ENCODE measurements at regions not wholly inside any gene's neighbourhood (a gene's known extent, or its start where the extent isn't known, plus 50 kb on each side); places are given as distances from the start of the nearest gene placed in this dataset.

DNA sequence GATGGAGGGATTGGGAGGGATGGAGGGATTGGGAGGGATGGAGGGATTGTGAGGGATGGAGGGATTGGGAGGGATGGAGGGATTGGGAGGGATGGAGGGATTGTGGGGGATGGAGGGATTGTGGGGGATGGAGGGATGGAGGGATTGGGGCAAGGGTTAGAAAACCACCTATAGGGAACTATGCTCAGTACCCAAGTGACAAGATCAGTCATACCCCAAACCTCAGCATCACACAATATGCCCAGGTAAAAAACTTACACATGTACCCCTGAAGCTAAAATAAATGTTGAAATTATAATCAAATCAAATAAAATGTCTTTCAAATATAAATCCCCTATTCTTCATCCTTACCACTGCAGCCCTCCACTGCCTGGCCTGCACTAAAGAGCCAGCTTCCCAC, 72.8 kb upstream of the HNRNPU start:
- no peak for TF ChIP-seq PHF21A (IDR thresholded peaks at IDR 0.05; ENCODE audit: borderline replicate concordance, low read depth)
- TF ChIP-seq, protein P1, sequence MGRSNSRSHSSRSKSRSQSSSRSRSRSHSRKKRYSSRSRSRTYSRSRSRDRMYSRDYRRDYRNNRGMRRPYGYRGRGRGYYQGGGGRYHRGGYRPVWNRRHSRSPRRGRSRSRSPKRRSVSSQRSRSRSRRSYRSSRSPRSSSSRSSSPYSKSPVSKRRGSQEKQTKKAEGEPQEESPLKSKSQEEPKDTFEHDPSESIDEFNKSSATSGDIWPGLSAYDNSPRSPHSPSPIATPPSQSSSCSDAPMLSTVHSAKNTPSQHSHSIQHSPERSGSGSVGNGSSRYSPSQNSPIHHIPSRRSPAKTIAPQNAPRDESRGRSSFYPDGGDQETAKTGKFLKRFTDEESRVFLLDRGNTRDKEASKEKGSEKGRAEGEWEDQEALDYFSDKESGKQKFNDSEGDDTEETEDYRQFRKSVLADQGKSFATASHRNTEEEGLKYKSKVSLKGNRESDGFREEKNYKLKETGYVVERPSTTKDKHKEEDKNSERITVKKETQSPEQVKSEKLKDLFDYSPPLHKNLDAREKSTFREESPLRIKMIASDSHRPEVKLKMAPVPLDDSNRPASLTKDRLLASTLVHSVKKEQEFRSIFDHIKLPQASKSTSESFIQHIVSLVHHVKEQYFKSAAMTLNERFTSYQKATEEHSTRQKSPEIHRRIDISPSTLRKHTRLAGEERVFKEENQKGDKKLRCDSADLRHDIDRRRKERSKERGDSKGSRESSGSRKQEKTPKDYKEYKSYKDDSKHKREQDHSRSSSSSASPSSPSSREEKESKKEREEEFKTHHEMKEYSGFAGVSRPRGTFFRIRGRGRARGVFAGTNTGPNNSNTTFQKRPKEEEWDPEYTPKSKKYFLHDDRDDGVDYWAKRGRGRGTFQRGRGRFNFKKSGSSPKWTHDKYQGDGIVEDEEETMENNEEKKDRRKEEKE (IDR thresholded peaks at IDR 0.05; ENCODE audit: borderline replicate concordance in 1 of 2, control insufficient read depth in 1 of 2, low read depth in 2 of 2, low read length in 1 of 2), result no peak
- TF ChIP-seq POLR2AphosphoS5 (IDR thresholded peaks at IDR 0.05; ENCODE audit: control insufficient read depth, insufficient read depth, low read depth, low read length), result no peak
- no peak for TF ChIP-seq ZNF174 (CRISPR knock-in tag; IDR thresholded peaks at IDR 0.05)
- TF ChIP-seq ADNP (tag; IDR thresholded peaks at IDR 0.05), result no peak
- no peak for TF ChIP-seq EZH2 (IDR thresholded peaks at IDR 0.05; ENCODE audit: borderline replicate concordance, low read depth, low read length)
- TF ChIP-seq, protein P2, sequence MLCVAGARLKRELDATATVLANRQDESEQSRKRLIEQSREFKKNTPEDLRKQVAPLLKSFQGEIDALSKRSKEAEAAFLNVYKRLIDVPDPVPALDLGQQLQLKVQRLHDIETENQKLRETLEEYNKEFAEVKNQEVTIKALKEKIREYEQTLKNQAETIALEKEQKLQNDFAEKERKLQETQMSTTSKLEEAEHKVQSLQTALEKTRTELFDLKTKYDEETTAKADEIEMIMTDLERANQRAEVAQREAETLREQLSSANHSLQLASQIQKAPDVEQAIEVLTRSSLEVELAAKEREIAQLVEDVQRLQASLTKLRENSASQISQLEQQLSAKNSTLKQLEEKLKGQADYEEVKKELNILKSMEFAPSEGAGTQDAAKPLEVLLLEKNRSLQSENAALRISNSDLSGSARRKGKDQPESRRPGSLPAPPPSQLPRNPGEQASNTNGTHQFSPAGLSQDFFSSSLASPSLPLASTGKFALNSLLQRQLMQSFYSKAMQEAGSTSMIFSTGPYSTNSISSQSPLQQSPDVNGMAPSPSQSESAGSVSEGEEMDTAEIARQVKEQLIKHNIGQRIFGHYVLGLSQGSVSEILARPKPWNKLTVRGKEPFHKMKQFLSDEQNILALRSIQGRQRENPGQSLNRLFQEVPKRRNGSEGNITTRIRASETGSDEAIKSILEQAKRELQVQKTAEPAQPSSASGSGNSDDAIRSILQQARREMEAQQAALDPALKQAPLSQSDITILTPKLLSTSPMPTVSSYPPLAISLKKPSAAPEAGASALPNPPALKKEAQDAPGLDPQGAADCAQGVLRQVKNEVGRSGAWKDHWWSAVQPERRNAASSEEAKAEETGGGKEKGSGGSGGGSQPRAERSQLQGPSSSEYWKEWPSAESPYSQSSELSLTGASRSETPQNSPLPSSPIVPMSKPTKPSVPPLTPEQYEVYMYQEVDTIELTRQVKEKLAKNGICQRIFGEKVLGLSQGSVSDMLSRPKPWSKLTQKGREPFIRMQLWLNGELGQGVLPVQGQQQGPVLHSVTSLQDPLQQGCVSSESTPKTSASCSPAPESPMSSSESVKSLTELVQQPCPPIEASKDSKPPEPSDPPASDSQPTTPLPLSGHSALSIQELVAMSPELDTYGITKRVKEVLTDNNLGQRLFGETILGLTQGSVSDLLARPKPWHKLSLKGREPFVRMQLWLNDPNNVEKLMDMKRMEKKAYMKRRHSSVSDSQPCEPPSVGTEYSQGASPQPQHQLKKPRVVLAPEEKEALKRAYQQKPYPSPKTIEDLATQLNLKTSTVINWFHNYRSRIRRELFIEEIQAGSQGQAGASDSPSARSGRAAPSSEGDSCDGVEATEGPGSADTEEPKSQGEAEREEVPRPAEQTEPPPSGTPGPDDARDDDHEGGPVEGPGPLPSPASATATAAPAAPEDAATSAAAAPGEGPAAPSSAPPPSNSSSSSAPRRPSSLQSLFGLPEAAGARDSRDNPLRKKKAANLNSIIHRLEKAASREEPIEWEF (CRISPR knock-in tag; IDR thresholded peaks at IDR 0.05), result no peak
- TF ChIP-seq CBX5 (IDR thresholded peaks at IDR 0.05; ENCODE audit: borderline replicate concordance, low read depth), result no peak
- no peak for TF ChIP-seq NCOA2 (IDR thresholded peaks at IDR 0.05; ENCODE audit: partially characterized antibody in 2 of 2)

All from K562 (cell line).